Left ventricle myocardium superior (tissue), 1 donor: ENCODE measurements at regions not wholly inside any gene's neighbourhood (a gene's known extent, or its start where the extent isn't known, plus 50 kb on each side); places are given as distances from the start of the nearest gene placed in this dataset.
"Not testable (repeated sequence)": the region's sequence is repeated elsewhere in the genome, so short reads cannot be mapped to it uniquely, and the experiment has no call there.

ENCODE experiments used
- ATAC-seq: fragments of 200-7000 bp; cut with Tn5 transposase; one replicate; pipeline ENCODE4 v1.9.1; 2020; ENCODE audit warnings: mild to moderate bottlenecking, moderate library complexity
- DNase-seq: peaks from one replicate; pipeline ENCODE4 v3.0.0-alpha.2; 2020
- intact Hi-C: fragments of 100-400 bp; cut with micrococcal nuclease; formaldehyde crosslinking; loops from one replicate; pipeline ENCODE4 v1.11.0; 2022
- donor health status: DM: no; HTN: yes; CAD: no; lungs with severe emphysema.

GRCh38 chr14:105617805-105618204, 91.4 kb downstream of the TMEM121 start:
- DNase-seq, intact Hi-C loops, ATAC-seq: not testable (repeated sequence)

GRCh38 chr14:105619324-105619723, 92.9 kb downstream of the TMEM121 start:
- ATAC-seq, intact Hi-C loops, DNase-seq: not testable (repeated sequence)

- ATAC-seq, DNase-seq, intact Hi-C loops: not testable (repeated sequence)
Measured at GRCh38 chr14:105620178-105620864, 93.9 kb downstream of the TMEM121 start.

- intact Hi-C loops, ATAC-seq: not testable (repeated sequence)
- peak; percentile 80 for DNase-seq
Measured at GRCh38 chr14:105620865-105621471, 94.6 kb downstream of the TMEM121 start.

GRCh38 chr14:105621479-105622328, 95.3 kb downstream of the TMEM121 start:
- DNase-seq (peak; percentile 20), ATAC-seq (peak; percentile 19)

GRCh38 chr14:105622329-105622955, 96.1 kb downstream of the TMEM121 start:
- peak; percentile 11 for DNase-seq
- peak; percentile 23 for ATAC-seq
- intact Hi-C loops, result no loop called here

More at GRCh38 chr14:105621479-105622328, 95.3 kb downstream of the TMEM121 start:
- intact Hi-C loops, result not testable (repeated sequence)

GRCh38 chr14:105623178-105623577, 96.8 kb downstream of the TMEM121 start:
- intact Hi-C loops, ATAC-seq: not testable (repeated sequence)
- peak; percentile 17 for DNase-seq

- not testable (repeated sequence) for ATAC-seq, DNase-seq
Measured at GRCh38 chr14:105624346-105624745, 98.0 kb downstream of the TMEM121 start.

GRCh38 chr14:105624749-105625434, 98.5 kb downstream of the TMEM121 start:
- intact Hi-C loops, ATAC-seq: not testable (repeated sequence)
- DNase-seq, result peak; percentile 10

More at GRCh38 chr14:105624346-105624745, 98.0 kb downstream of the TMEM121 start:
- intact Hi-C loops, result not testable (repeated sequence)

GRCh38 chr14:105625448-105625847, 99.1 kb downstream of the TMEM121 start:
- intact Hi-C loops, ATAC-seq: not testable (repeated sequence)
- peak; percentile 9 for DNase-seq

GRCh38 chr14:105626111-105626510, 99.7 kb downstream of the TMEM121 start:
- DNase-seq, intact Hi-C loops, ATAC-seq: not testable (repeated sequence)

- ATAC-seq, intact Hi-C loops, DNase-seq: not testable (repeated sequence)
Measured at GRCh38 chr14:105626651-105627050, 100.3 kb downstream of the TMEM121 start.

GRCh38 chr14:105627287-105627686, 100.9 kb downstream of the TMEM121 start:
- DNase-seq, intact Hi-C loops, ATAC-seq: not testable (repeated sequence)

- no peak for DNase-seq
- intact Hi-C loops, result no loop called here
Measured at GRCh38 chr14:105627701-105628100, 101.3 kb downstream of the TMEM121 start.

GRCh38 chr14:105628126-105628525, 101.7 kb downstream of the TMEM121 start:
- intact Hi-C loops, DNase-seq, ATAC-seq: not testable (repeated sequence)

More at GRCh38 chr14:105627701-105628100, 101.3 kb downstream of the TMEM121 start:
- no peak for ATAC-seq

GRCh38 chr14:105628531-105629067, 102.2 kb downstream of the TMEM121 start:
- intact Hi-C loops, DNase-seq: not testable (repeated sequence)
- ATAC-seq, result peak; percentile 21

GRCh38 chr14:105629091-105629885, 102.9 kb downstream of the TMEM121 start:
- not testable (repeated sequence) for DNase-seq

More at GRCh38 chr14:105629091-105629885, 102.9 kb downstream of the TMEM121 start:
- intact Hi-C loops, ATAC-seq: not testable (repeated sequence)
